GM21360 (cell line): ENCODE measurements at regions not wholly inside any gene's neighbourhood (a gene's known extent, or its start where the extent isn't known, plus 50 kb on each side); places are given as distances from the start of the nearest gene placed in this dataset.

ENCODE experiments used
- ATAC-seq: cut with Tn5 transposase; IDR thresholded peaks from one replicate; pipeline ENCODE4 v1.9.1; 2021; ENCODE audit warnings: mild to moderate bottlenecking, moderate library complexity; ENCODE audit not compliant: unreplicated experiment

DNA sequence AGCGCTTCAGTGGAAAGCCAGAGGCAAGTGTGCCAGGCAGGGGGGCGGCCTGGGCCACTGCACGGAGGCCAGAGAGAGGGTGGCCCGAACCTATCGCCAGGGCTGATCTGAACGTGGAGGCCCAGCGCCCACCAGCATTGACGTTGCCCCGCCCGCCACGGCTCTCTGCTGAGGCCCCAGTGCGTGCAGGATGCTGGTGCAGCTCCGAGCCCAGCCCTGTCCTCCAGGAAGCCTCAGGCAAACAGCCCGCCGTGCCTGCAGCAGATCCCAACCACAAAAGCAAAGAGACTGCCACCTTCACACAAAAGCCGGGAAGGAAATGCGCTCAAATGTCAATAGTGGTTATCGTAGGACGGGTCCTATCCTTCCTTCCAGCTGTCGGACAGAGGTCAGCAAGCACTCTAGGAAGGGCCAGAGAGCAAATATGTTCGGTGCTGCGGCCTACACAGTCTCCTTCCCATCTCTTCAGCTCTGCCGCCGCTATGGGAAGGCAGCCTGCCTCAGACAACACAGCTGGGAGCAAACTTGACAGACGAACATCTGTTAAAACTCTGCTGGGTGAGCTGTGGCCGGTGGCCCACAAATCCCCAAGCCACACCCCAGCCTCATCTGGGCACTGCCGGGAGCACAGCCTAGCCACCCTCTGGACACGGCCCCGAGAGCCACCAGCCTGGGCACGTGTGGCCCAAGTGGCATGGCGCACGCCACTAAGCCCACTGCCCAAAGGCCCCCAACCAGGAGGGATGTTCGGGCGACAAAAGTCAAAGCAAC lies 146.2 kb downstream of the CRYBB2 start:
- no peak for ATAC-seq

DNA sequence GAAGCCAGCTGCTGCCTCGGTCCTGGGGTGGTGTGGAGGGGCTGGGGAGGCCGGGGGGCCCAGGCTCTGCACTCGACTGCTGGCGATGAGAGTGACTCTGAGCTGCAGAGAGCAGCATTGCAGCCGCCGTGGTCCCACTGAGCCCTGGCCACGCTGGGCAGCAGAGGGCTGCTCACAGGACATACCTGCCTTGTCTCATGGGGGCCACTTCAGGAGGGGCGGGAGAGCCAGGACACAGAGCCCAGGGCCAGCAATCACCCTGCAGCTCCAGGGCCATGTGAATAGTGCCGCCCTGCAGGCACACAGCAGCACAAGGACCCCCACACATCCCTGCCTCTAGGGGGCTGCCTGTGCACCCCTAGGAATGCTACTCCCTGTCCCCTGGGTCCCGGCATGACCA lies 147.0 kb downstream of the CRYBB2 start:
- no peak for ATAC-seq

DNA sequence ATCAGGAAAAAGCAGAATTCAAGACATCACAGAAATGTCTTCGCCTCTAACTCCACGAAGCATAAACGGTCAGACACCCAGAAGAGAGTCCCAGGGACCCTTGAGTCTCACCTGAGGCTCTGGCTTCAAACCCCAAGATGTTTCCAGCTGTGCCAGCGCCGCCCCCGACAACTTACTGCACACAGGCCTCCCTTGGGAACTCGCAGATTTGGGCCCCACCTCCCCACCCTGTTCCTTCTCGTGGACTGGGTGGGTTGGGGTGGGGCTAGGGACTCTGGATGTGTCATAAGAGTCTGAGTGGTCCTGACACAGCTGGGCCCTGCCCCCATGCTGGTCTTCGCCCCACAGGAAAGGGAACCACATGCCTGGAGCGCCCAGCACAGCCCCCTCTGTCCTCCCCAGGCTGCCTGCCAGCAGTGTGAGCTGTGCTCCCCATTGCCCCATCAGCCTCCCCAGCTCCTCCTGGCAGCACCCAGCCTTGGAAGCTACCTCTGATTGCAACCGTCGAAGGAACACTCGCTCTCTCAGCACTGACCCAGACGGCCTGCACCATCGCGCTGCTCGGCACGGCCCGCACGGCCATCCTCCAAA lies 147.5 kb downstream of the CRYBB2 start:
- no peak for ATAC-seq

DNA sequence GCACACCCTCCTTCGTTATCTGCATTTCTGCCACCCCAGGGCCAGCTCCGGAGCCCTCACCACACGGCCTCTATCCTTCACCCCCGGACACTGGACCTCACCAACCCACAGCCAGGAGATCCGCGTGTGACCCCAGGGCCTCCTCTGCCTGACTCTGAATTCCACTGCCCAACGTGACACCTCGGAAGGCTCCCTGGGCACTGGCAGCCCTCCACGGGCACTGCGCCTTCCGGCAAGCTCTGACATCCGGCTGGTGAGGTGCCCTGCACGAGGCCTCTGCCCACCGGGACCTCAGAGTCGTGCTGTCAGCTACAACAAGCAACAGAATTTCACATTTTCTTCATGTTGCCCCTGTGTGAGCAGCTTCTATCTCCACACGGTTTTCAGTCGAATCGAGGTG lies 148.3 kb downstream of the CRYBB2 start:
- ATAC-seq, result no peak

DNA sequence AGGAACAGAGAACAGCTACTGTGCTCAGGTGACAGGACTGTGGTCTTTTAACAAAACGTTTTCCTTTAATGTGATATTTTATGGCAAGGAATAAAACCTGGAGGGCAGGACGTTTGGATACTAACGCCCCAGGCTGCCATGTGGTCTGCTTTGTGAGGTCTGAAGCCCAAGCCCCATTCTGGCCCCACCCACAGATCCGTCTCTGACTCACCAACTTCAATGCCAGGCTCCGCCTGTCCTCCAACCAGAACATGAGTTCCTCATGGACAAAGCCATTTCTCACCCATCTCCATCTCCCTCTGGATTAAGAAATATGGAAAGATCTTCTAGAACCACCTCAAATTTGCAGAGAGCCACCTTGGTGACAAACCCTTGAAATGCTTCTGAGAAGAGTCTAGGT lies 148.8 kb downstream of the CRYBB2 start:
- no peak for ATAC-seq

DNA sequence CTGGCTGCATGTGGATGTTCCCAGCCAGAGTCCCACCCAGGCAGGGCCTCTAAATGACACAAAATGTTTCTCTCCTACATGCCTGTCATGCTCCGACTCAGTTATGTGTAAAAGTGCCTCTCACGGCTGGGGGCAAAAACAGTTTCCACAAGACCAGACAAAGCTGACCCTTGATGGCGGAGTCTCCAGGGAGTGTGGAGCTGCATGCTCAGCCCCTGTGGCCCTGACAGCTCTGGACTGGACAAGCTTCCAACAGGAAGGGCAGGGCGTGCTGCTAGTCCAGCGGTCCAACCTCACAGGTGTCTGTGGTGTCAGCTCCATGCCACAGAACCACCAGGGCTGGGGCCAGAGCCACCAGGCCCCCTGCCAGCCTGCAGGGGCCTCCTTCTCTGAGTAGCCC lies 149.6 kb downstream of the CRYBB2 start:
- ATAC-seq, result no peak

DNA sequence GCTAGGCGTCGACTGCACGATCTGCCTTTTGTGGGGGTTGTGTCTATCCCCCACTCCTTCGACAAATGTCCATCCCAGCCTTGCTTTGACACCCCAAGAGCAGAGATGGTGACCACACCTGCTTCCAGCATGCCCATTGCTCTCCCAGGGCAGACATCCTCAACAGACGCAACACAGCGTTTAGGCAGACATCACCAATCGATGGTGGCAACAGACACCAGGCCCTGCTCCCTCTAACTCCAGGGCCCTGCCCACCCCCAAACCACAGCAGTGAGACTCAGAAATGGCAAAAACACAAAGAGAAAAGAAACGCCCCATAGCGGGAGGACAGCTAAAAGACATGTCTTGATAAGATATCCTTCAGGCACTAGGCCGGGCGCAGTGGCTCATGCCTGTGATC lies 150.9 kb downstream of the CRYBB2 start:
- no peak for ATAC-seq

DNA sequence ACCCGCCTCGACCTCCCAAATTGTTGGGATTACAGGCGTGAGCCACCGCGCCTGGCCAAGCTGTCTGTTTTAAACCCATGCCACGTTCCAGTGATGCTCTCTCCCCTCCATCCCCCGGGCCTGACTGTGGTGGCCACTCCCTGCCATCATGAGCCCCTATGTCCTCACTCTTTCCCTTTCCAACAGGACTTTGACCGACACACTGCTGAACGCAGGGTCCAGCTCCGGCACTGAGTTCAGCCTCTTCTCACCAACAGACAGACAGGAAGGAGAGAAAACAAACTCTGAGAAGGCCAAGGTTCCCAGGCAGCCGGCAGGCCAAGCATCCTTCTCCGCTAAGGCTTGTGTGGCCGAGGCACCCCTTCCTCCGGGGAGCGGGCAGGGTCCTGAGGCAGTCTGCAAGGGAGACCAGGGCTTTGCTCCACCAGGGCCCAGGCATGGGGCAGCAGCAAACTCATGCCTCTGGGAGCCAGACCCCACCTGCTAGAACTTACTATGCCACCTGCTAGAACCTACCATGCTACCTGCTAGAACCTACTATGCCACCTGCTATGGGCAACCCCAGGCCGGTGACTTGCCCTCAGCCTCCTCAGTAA lies 152.7 kb downstream of the CRYBB2 start:
- ATAC-seq, result no peak

DNA sequence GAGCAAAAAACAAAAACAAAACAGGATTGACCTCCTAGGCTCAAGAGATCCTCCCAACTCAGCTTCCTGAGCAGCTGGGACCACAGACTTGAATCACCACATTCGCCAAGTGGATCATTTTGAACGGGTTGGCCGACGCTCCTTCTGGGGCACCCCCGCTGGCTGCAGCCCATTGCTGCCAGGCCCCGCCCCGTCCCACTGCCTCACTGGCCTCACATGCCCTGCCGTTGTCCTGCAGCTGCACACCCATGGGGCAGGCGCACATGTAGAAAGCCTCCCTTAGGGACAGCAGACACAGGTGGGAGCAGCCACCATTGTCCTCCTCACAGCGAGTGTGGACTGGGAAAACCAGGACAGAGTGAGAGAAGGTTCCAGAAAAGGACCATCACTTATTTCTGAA lies 154.5 kb downstream of the CRYBB2 start:
- ATAC-seq, result no peak

DNA sequence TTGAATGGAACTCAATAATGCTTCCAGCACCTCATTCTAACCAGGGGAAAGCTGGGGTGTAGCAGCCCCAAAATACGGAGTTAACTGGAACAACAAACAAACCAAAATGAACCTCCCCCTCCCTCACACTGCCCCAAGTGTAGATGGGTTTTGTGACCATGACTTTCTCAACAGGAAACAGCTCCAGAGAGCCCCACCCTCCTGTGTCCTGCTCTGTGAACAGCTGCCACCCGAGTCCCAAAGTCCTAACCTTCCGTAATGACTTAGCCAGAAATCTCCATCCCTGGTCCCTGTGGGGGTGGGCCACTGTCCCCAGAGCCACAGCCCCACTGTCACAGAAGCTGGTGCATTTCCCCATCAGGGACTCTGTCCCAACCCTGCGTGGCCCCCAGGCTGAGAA lies 155.4 kb downstream of the CRYBB2 start:
- ATAC-seq, result no peak

DNA sequence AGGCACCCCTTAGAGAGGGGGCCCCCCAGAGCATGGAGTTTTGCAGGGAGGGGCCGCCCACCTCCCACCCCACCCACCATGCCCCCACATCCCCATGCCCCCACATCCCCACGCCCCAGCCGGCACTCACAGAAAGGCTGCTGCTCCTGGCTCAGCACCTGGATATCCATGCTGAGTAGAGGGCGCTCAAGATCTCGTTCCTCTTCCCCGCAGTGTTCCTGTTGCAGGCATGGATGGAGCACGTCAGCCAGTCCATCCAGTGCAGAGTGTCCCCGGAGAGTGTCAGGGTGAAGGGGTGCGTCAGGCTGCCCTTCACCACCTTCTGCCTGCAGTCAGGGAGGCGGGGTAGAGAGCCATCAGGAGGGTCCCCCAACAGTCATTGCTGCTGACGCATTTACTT lies 156.2 kb downstream of the CRYBB2 start:
- ATAC-seq, result no peak

DNA sequence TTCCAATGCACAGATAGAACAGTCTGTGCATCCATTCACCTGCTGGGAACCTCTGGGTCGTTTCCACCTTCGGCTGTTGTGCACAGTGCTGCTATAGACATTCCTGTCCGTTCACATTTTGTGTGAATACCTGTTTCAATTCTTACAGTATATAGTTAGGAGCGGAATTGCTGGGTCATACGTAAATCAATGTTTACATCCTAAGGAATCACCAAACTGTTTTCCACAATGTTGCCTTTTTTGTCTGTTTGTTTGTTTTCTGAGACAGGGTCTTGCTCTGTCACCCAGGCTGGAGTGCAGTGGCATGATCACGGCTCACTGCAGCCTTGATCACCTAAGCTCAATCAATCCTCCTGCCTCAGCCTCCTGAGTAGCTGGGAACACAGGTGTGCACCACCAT lies 158.3 kb downstream of the CRYBB2 start:
- ATAC-seq, result no peak

DNA sequence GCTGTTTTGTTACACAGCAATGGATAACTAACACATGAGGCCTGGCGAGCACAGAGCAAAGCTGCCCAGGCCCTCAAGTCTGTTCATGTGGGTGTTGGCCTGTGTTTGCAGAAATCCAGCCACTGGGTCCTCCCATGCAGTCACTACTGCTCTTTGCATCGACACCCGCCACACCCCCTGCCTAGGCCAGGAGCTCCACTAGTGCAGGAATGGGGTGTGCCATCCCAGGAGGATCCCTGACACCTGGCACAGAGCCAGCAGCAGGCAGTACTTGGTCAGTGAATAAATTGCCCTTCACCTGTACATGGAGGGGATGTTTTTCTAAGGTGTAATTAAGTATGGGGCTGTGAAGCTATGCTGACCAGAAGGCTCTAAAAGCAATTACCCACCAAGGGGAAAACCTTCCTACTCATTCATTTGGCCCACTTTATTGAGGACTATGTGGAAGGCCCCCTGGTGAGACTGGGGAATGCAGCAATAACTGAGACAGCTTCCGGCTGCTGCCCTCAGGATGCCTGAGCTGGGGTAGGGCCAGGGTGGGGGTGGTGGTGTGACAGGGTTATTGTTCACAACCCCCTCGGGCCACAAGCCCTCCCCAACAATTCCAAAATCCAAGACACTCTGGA lies 160.8 kb downstream of the CRYBB2 start:
- no peak for ATAC-seq

DNA sequence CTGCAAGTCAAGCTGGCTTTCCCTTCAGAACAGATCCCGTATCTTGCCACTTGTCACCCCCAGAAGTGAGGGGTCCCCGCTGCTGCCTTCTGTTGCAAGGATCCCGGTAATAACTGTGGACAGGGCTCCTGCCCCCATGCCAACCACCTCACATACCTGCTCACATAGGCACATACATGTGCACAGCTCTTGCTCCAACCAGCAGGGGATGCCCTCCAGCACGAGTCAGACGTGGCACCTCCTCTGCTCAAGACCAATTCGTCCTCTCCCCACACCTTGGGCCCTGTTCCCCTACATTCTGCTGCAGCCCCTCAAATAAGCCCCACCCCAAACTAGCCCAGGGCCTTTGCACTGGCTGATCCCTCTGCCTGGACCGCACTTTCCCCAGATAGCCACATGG lies 163.3 kb downstream of the CRYBB2 start:
- ATAC-seq, result no peak

DNA sequence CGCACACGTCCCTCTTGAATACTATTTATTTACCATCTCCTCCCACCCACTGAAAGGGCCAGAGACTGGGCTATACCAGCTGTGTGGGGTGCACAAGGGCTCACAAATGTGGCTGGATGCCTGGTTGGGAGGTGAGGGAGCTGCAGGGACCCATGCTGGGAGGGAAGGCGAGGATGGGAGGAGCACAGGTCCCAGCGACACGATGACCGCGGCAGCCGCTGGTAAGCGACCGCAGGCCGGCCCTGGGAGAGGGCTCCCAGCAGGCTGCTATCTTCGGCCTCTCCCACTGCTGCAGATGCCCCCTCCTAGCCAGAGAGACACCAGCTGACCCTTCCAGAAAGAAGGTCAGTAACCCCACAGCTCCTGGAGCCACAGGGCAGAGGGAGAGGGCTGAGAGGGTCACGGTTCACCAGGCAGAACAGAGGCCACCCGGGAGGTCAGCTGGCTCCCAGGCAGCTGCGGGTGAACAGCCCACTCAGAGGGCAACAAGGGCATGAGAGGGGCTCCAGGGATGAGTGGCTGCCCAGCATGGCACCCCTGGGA lies 163.9 kb downstream of the CRYBB2 start:
- no peak for ATAC-seq

DNA sequence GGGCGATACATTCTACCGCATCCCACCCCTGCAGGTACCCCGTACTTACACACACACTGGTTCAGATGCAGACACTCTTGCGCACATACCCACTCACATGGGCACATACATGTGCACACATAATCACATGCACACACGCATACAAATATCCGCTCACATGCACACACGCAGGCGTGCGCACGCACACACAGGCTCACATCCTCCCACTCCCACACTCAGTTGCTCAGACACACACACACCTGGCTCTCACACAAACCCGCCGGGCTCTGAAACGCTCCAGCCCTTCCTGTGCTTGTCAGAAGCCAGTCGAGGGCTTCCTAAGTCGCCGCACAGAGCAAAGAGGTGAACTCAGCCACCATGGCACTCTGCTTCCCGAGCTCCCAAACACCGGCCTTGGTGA lies 164.5 kb downstream of the CRYBB2 start:
- no peak for ATAC-seq

DNA sequence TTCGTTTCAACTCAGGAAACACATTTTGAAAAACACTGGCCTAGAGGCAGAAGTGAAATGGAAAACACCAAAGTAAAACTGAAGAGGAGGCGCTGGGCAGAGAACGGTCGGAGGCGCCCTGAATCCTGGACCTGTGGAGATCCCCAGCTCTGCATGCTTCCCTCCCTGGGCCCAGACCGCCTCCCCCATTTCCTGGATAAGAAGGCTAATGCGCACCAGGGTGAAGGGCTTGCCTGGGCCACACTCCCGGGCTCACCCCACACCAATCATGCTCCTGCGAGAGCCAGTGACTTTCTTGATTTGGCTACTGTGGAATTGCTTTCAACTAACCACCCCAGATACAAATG lies 167.1 kb downstream of the CRYBB2 start:
- ATAC-seq, result no peak

DNA sequence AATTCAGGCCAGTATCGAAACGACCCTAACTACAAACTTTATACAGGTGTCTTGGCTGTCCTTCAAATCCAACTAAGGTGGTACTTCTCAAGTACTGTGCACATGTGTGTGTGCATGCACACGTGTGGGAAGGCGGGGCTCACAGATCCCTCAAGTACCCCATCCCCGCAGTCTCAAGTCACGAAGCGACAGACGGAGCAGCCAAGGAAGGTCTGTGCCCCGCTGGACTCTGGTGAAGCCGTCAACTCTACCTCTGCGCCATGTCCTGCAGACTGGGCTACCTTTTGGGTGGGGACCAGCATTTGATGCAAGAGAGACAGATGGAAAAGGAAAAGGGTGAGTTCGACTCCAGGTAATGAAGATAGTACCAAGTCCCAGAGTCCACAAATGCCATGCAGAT lies 169.0 kb downstream of the CRYBB2 start:
- no peak for ATAC-seq

DNA sequence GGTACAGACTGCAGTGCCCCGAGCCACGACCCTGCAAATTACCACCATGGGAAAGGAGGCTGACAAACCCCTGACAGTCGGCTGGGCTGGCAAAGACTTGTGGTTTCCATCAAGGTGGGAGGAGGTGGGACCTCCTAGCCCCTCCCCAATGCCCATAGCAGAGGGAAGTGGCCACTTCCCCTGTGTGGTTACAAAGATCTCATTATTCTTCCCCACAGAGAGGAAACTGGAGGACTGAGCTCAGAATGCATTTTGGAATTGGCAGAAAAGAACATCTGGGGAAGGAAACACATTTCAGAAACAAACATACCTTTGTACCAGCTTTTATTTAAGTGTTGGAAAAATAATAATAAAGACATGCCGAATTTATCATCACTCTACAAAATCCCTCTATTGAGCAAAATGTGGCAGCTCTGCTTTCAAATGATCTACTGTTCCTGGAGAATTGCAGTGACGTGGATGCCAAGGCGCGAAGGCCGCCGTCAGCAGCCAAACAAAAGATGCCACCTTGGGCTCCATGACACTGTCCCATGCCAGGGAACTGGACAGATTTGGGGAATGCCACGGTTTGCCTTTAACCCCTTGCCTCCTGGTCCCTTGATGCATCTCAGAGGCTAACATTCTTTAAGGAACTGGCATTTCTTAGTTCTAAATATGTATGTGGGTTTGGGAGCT lies 169.6 kb downstream of the CRYBB2 start:
- ATAC-seq, result no peak

DNA sequence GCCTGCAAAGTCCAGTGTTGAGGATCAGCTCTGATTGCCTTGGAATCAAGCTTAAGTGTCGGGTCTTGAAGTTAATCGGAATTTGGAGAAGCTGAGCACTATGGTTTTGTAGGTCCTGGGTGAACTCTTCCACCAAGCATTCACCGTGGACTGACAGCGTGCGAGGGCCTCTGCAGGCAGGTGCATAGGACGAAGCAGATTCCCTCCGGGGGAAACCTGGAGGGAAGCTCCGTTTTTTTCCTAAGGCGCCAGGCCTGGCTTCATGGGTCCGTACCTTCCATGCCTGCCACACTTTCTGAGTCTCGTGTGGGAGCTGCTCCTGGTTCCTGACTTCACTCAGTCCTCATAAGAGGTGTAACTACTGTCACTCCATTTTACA lies 170.1 kb downstream of the CRYBB2 start:
- ATAC-seq, result no peak
